ENCODE measurements at regions not wholly inside any gene's neighbourhood (a gene's known extent, or its start where the extent isn't known, plus 50 kb on each side); places are given as distances from the start of the nearest gene placed in this dataset.
"Not testable (repeated sequence)": the region's sequence is repeated elsewhere in the genome, so short reads cannot be mapped to it uniquely, and the experiment has no call there.

DNA sequence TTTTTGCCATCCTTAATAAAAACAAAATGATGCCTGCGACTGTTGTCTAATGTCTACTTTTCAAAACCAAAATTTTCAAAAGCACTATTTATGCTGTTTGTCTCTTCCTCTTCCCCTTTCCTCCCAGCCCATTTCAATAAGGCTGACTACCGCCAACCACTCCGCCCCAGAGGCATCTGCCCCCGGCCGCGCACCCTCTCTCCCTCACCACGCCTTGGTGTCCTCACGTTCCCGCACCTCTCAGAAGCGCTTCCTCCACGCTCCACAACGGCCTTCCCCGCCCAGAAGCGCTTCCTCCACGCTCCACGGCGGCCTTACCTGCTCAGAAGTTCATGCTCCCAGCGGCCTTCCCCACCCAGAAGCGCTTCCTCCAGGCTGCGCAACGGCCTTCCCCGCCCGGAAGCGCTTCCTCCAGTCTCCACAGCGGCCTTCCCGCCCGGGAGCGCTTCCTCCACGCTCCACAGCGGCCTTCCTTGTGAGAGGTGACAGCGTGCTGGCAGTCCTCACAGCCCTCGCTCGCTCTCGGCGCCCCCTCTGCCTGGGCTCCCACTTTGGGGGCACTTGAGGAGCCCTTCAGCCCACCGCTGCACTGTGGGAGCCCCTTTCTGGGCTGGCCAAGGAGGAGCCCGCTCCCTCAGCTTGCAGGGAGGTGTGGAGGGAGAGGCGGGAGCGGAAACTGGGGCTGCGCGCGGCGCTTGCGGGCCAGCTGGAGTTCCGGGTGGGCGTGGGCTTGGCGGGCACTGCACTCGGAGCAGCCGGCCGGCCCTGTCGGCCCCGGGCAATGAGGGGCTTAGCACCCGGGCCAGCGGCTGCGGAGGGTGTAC is 490.4 kb upstream of the ZFP42 start:
- intact Hi-C loops (cut with DNase I): no loop called here

DNA sequence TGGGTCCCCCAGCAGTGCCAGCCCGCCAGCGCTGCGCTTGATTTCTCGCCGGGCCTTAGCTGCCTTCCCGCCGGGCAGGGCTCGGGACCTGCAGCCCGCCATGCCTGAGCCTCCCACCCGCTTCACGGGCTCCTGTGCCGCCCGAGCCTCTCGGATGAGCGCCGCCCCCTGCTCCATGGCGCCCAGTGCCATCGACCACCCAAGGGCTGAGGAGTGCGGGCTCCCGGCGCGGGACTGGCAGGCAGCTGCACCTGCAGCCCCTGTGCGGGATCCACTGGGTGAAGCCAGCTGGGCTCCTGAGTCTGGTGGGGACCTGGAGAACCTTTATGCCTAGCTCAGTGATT is 489.8 kb upstream of the ZFP42 start:
- H3K9me3 ChIP-seq; H3K27ac ChIP-seq; H3K36me3 ChIP-seq; DNase-seq (ENCODE audit: extremely low spot score in 2 of 2); H3K27me3 ChIP-seq; intact Hi-C loops (cut with DNase I); H3K4me1 ChIP-seq; H3K4me3 ChIP-seq: not testable (repeated sequence)

More for the DNA sequence above, 490.4 kb upstream of the ZFP42 start:
- TF ChIP-seq, protein P1, sequence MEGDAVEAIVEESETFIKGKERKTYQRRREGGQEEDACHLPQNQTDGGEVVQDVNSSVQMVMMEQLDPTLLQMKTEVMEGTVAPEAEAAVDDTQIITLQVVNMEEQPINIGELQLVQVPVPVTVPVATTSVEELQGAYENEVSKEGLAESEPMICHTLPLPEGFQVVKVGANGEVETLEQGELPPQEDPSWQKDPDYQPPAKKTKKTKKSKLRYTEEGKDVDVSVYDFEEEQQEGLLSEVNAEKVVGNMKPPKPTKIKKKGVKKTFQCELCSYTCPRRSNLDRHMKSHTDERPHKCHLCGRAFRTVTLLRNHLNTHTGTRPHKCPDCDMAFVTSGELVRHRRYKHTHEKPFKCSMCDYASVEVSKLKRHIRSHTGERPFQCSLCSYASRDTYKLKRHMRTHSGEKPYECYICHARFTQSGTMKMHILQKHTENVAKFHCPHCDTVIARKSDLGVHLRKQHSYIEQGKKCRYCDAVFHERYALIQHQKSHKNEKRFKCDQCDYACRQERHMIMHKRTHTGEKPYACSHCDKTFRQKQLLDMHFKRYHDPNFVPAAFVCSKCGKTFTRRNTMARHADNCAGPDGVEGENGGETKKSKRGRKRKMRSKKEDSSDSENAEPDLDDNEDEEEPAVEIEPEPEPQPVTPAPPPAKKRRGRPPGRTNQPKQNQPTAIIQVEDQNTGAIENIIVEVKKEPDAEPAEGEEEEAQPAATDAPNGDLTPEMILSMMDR (IDR thresholded peaks at IDR 0.05): no peak
- TF ChIP-seq POLR2AphosphoS5 (IDR thresholded peaks at IDR 0.05; ENCODE audit: insufficient read depth in 1 of 2, low read depth in 1 of 2) (no peak), POLR2A (IDR thresholded peaks at IDR 0.05) (no peak)
- no peak overlapping the region for H3K27ac ChIP-seq
- no peaks in the 10 kb centered on the region for H3K36me3 ChIP-seq
- no peak for DNase-seq (ENCODE audit: extremely low spot score in 2 of 2)
- H3K4me1 ChIP-seq: no peaks in the 10 kb centered on the region
- no peaks in the 10 kb centered on the region for H3K9me3 ChIP-seq
- no peak overlapping the region for H3K4me3 ChIP-seq
- no peaks in the 10 kb centered on the region for H3K27me3 ChIP-seq

DNA sequence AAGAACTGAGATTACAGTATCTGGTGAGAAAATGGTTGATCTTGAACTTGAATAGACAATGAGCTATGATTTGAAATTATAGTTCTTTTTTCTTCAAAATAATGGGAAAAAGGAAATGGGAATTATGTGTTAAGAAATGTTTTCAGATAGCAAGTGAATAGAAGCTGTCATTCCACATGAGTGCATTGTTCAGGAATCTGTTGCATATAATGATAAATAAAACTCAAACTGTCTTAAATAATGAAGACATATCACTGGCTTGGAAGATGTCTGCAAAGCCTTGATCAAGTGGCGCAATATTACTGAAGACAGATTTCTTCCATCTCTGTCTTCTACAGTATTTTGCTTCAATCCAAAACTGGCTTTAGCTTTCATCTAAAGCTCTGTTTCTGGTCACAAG is 479.3 kb upstream of the ZFP42 start:
- Histone ChIP-seq H3K27ac (no peak overlapping the region), H3K4me1 (no peaks in the 10 kb centered on the region), H3K4me3 (no peak overlapping the region), H3K9me3 (no peaks in the 10 kb centered on the region), H3K36me3 (no peaks in the 10 kb centered on the region), H3K27me3 (no peaks in the 10 kb centered on the region)
- TF ChIP-seq POLR2A (IDR thresholded peaks at IDR 0.05) (no peak), POLR2AphosphoS5 (IDR thresholded peaks at IDR 0.05; ENCODE audit: insufficient read depth in 1 of 2, low read depth in 1 of 2) (no peak)
- TF ChIP-seq, protein P1 (IDR thresholded peaks at IDR 0.05): no peak
- no peak for DNase-seq (ENCODE audit: extremely low spot score in 2 of 2)
- intact Hi-C loops (cut with DNase I): no loop called here

DNA sequence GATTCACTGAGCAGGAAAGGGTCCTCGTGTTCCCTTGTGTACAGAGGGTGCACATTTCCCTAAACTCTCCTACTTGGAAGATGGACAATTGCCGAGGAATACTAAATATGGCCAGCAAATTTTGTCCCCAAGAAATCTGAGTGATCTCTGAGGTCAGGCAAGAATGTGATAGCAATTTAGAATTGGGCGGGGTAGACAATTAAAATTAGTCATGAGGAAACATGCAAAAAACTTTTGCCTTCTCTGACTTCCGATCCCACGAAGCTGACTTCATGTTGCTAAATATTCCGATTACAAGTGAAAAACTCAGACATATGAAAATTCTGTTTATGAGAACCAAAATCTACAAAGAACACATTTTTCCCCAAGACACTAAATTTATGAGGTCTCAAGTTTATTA is 453.9 kb upstream of the ZFP42 start:
- DNase-seq (ENCODE audit: extremely low spot score in 2 of 2): no peak
- Histone ChIP-seq H3K27ac (no peak overlapping the region), H3K9me3 (no peaks in the 10 kb centered on the region), H3K36me3 (no peaks in the 10 kb centered on the region), H3K27me3 (no peaks in the 10 kb centered on the region), H3K4me3 (no peak overlapping the region), H3K4me1 (no peaks in the 10 kb centered on the region)
- intact Hi-C loops (cut with DNase I): no loop called here
- TF ChIP-seq POLR2A (IDR thresholded peaks at IDR 0.05) (no peak), POLR2AphosphoS5 (IDR thresholded peaks at IDR 0.05; ENCODE audit: insufficient read depth in 1 of 2, low read depth in 1 of 2) (no peak)
- TF ChIP-seq, protein P1 (IDR thresholded peaks at IDR 0.05): no peak

DNA sequence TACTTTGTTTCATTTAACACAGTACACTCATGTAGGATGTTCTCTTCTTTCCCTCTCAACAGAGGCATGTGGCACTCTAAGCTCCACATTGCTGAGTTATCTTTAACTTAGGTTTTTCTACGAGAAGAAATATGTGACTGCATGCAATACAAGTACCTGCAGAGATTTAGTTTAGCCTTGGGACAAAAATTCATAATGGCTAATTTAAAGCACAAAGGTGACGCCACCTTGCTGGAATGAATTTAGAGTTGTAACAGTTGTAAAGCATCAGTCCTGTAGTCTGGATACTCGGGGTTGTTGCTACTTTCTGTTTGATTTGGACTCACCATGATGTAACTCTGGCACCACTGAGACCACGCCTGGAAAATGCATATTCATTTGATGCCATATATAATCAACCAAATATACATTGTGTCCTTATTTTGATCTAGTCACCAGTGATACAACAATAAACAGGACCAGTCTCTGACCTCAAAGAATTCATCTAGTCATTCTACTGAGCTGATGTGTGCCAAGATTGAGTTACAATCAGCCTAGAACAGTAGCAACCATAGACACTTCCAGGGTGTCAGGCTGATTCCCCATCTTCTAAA is 451.0 kb upstream of the ZFP42 start:
- intact Hi-C loops (cut with DNase I): no loop called here
- Histone ChIP-seq H3K27ac (no peak overlapping the region), H3K4me1 (no peaks in the 10 kb centered on the region), H3K9me3 (no peaks in the 10 kb centered on the region), H3K4me3 (no peak overlapping the region), H3K36me3 (no peaks in the 10 kb centered on the region), H3K27me3 (no peaks in the 10 kb centered on the region)
- DNase-seq (ENCODE audit: extremely low spot score in 2 of 2): no peak
- TF ChIP-seq POLR2AphosphoS5 (IDR thresholded peaks at IDR 0.05; ENCODE audit: insufficient read depth in 1 of 2, low read depth in 1 of 2): no peak

DNA sequence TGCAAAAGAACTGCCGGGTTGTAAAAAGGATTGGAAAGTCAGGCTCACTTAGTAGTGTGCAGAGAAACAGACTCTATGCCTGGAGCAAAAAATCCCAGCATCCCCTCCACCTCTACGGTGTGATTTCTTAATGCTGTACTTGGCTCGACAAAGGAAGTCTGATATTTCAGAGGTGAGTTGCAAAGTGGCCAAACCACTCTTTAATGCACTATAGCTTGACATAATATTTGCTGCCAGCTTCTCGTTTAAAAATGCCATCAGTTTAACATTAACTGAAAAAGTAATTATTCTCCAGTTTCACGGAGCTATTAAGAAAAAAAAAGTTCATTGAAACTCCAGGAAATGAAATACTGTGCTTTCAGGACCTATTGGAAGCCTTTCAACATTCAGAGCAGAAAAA is 448.3 kb upstream of the ZFP42 start:
- H3K27ac ChIP-seq: no peak overlapping the region
- H3K36me3 ChIP-seq: no peaks in the 10 kb centered on the region
- no peak overlapping the region for H3K4me3 ChIP-seq
- DNase-seq (ENCODE audit: extremely low spot score in 2 of 2): no peak
- intact Hi-C loops (cut with DNase I): no loop called here
- no peaks in the 10 kb centered on the region for H3K4me1 ChIP-seq
- H3K9me3 ChIP-seq: no peaks in the 10 kb centered on the region
- no peak for TF ChIP-seq POLR2A (IDR thresholded peaks at IDR 0.05)
- TF ChIP-seq, protein P1 (IDR thresholded peaks at IDR 0.05): no peak
- TF ChIP-seq POLR2AphosphoS5 (IDR thresholded peaks at IDR 0.05; ENCODE audit: insufficient read depth in 1 of 2, low read depth in 1 of 2): no peak
- no peaks in the 10 kb centered on the region for H3K27me3 ChIP-seq
